ENCODE measurements at regions not wholly inside any gene's neighbourhood (a gene's known extent, or its start where the extent isn't known, plus 50 kb on each side); places are given as distances from the start of the nearest gene placed in this dataset.

GRCh38 chr5:5584751-5585150, 162.3 kb downstream of the ICE1 start:
- TF ChIP-seq CTCF (IDR thresholded peaks at IDR 0.05) (no peak), EP300 (IDR thresholded peaks at IDR 0.05) (no peak)

Data from sigmoid colon (tissue), 4 donors.